ENCODE measurements at regions not wholly inside any gene's neighbourhood (a gene's known extent, or its start where the extent isn't known, plus 50 kb on each side); places are given as distances from the start of the nearest gene placed in this dataset.

DNA sequence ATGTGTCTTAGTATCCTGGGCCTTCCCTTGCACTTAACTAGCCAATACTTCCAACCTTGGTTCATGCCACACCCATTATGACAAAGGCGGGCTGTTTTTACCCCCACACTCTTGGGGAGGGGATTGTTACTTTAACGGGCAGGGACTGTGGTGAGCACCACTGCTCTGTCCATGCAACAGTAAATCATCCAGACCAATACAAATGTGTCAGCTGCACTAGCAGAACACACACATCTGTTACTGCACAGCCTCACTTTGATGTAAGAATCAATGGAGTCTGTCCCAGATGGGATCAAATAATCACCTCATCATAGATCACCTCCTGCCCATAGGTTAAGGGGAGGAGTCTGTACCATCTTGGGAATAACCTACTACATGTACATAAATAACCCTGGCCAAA lies 58.1 kb downstream of the NPAP1 start:
- intact Hi-C loops (cut with micrococcal nuclease; ENCODE audit: unreplicated experiment), result no loop called here
- H2AFZ ChIP-seq, result no peak overlapping the region
- ChIA-PET CTCF (no interaction called here), POLR2A (ENCODE audit: unreplicated experiment) (no interaction called here)
- H3K27me3 ChIP-seq (ENCODE audit: insufficient read depth, low read depth), result no peaks in the 10 kb centered on the region
- H4K20me1 ChIP-seq (ENCODE audit: insufficient read depth), result no peaks in the 10 kb centered on the region
- DNase-seq, result no peak
- no peaks in the 10 kb centered on the region for H3K36me3 ChIP-seq (ENCODE audit: low read depth)
- no TSS peak for BruUV-seq (replicated peaks)
- TF ChIP-seq, protein P1, sequence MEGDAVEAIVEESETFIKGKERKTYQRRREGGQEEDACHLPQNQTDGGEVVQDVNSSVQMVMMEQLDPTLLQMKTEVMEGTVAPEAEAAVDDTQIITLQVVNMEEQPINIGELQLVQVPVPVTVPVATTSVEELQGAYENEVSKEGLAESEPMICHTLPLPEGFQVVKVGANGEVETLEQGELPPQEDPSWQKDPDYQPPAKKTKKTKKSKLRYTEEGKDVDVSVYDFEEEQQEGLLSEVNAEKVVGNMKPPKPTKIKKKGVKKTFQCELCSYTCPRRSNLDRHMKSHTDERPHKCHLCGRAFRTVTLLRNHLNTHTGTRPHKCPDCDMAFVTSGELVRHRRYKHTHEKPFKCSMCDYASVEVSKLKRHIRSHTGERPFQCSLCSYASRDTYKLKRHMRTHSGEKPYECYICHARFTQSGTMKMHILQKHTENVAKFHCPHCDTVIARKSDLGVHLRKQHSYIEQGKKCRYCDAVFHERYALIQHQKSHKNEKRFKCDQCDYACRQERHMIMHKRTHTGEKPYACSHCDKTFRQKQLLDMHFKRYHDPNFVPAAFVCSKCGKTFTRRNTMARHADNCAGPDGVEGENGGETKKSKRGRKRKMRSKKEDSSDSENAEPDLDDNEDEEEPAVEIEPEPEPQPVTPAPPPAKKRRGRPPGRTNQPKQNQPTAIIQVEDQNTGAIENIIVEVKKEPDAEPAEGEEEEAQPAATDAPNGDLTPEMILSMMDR (conservative IDR thresholded peaks at IDR 0.05), result no peak
- TF ChIP-seq EZH2 (IDR thresholded peaks at IDR 0.05; ENCODE audit: low read depth), result no peak
- no peak overlapping the region for H3K27ac ChIP-seq
- no peaks in the 10 kb centered on the region for H3K4me1 ChIP-seq (replicated peaks; ENCODE audit: insufficient read depth)
- no peak overlapping the region for H3K4me3 ChIP-seq
- H3K4me2 ChIP-seq, result no peak overlapping the region
- no peaks in the 10 kb centered on the region for H3K9me3 ChIP-seq (ENCODE audit: insufficient read depth, low read depth)
- no peaks in the 10 kb centered on the region for H3K79me2 ChIP-seq (ENCODE audit: low read depth)
- H3F3A ChIP-seq (ENCODE audit: insufficient read depth, low read depth), result no peaks in the 10 kb centered on the region
- H3K9me2 ChIP-seq (ENCODE audit: insufficient read depth), result no peaks in the 10 kb centered on the region

DNA sequence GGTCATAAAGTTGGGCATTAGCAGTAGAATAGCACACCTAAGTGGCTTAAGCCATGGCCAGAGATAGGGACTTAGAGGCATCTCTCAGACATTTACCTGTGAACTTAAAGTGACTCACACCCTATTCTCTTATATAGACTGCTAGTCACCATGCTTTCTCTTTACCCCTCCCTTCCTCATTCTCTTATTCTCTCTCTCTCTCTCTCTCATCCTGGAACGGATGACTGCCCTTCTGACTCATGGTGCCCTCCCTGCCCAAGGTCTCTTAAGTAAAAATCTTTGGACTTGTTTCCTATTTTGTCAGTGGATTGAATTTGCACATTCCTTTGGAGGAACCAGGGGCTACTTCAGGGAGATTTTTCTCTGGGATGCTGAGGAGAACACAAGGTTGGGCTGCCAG lies 58.8 kb downstream of the NPAP1 start:
- intact Hi-C loops (cut with micrococcal nuclease; ENCODE audit: unreplicated experiment), result no loop called here
- no peaks in the 10 kb centered on the region for H3K27me3 ChIP-seq (ENCODE audit: insufficient read depth, low read depth)
- no peak overlapping the region for H3K27ac ChIP-seq
- no peak overlapping the region for H3K4me2 ChIP-seq
- ChIA-PET CTCF (no interaction called here), POLR2A (ENCODE audit: unreplicated experiment) (no interaction called here)
- no peak overlapping the region for H2AFZ ChIP-seq
- BruUV-seq (replicated peaks), result no TSS peak
- no peak for DNase-seq
- no peaks in the 10 kb centered on the region for H3K9me3 ChIP-seq (ENCODE audit: insufficient read depth, low read depth)
- H3K79me2 ChIP-seq (ENCODE audit: low read depth), result no peaks in the 10 kb centered on the region
- TF ChIP-seq, protein P1 (conservative IDR thresholded peaks at IDR 0.05), result no peak
- no peak for TF ChIP-seq EZH2 (IDR thresholded peaks at IDR 0.05; ENCODE audit: low read depth)
- H3F3A ChIP-seq (ENCODE audit: insufficient read depth, low read depth), result no peaks in the 10 kb centered on the region
- no peaks in the 10 kb centered on the region for H3K4me1 ChIP-seq (replicated peaks; ENCODE audit: insufficient read depth)
- no peaks in the 10 kb centered on the region for H3K9me2 ChIP-seq (ENCODE audit: insufficient read depth)
- H4K20me1 ChIP-seq (ENCODE audit: insufficient read depth), result no peaks in the 10 kb centered on the region
- H3K4me3 ChIP-seq, result no peak overlapping the region
- H3K36me3 ChIP-seq (ENCODE audit: low read depth), result no peaks in the 10 kb centered on the region

DNA sequence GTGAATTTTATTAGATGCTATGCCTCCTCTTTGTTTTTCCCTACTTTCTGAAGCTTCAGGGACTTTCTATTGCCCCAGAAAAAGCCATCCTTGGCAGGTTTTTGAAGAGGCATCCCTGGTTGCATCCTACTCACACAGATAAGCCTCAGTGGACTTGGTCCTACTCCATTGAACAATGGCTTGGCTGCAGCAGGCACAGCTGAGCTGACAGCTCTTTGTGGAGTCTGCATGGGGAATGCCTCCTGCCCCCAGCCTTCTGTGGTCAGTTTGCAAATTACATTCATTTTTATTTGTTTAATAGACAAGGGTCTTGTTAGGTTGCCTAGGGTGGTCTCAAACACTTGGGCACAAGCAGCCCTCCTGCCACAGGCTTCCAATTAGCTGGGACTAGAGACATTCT lies 69.7 kb downstream of the NPAP1 start:
- H3K9me2 ChIP-seq (ENCODE audit: insufficient read depth), result no peaks in the 10 kb centered on the region
- H3K4me1 ChIP-seq (replicated peaks; ENCODE audit: insufficient read depth), result no peaks in the 10 kb centered on the region
- no peaks in the 10 kb centered on the region for H3F3A ChIP-seq (ENCODE audit: insufficient read depth, low read depth)
- TF ChIP-seq EZH2 (IDR thresholded peaks at IDR 0.05; ENCODE audit: low read depth), result no peak
- TF ChIP-seq, protein P1 (conservative IDR thresholded peaks at IDR 0.05), result no peak
- no peak overlapping the region for H3K4me2 ChIP-seq
- no peak overlapping the region for H3K4me3 ChIP-seq
- no peaks in the 10 kb centered on the region for H3K36me3 ChIP-seq (ENCODE audit: low read depth)
- no TSS peak for BruUV-seq (replicated peaks)
- H3K9me3 ChIP-seq (ENCODE audit: insufficient read depth, low read depth), result no peaks in the 10 kb centered on the region
- intact Hi-C loops (cut with micrococcal nuclease; ENCODE audit: unreplicated experiment), result no loop called here
- ChIA-PET POLR2A (ENCODE audit: unreplicated experiment) (no interaction called here), CTCF (no interaction called here)
- H2AFZ ChIP-seq, result no peak overlapping the region
- H3K27ac ChIP-seq, result no peak overlapping the region
- H3K27me3 ChIP-seq (ENCODE audit: insufficient read depth, low read depth), result no peaks in the 10 kb centered on the region
- no peaks in the 10 kb centered on the region for H3K79me2 ChIP-seq (ENCODE audit: low read depth)
- H4K20me1 ChIP-seq (ENCODE audit: insufficient read depth), result no peaks in the 10 kb centered on the region
- DNase-seq, result no peak

All from PC-9 (cell line).